Mesenchymal stem cell (in vitro differentiated cells and primary cell): ENCODE measurements at regions not wholly inside any gene's neighbourhood (a gene's known extent, or its start where the extent isn't known, plus 50 kb on each side); places are given as distances from the start of the nearest gene placed in this dataset.

Experiments
- DNase-seq: peaks from one replicate; pipeline ENCODE4 v3.0.0-alpha.2; 2013
- H2AFZ ChIP-seq: one replicate; pipeline ENCODE4 v1.6.1; 2013; ENCODE audit warnings: low read depth, mild to moderate bottlenecking, control low read depth, inconsistent platforms, low read length, moderate library complexity
- H2AK5ac ChIP-seq: 2 replicates; pipeline ENCODE4 v1.6.1; 2013; ENCODE audit warnings: low read length, moderate library complexity, mild to moderate bottlenecking, inconsistent platforms; ENCODE audit not compliant: severe bottlenecking
- H2BK120ac ChIP-seq: one replicate; pipeline ENCODE4 v1.6.1; 2013; ENCODE audit warnings: low read depth, mild to moderate bottlenecking, inconsistent platforms, low read length, moderate library complexity
- H2BK12ac ChIP-seq, 2 experiments: one replicate each; pipeline ENCODE4 v1.6.1; 2013; ENCODE audit warnings: inconsistent platforms in 2 of 2, low read length in 2 of 2, mild to moderate bottlenecking in 2 of 2, moderate library complexity in 2 of 2, control low read depth in 1 of 2
- H2BK15ac ChIP-seq: one replicate; pipeline ENCODE4 v1.6.1; 2013; ENCODE audit warnings: mild to moderate bottlenecking, low read depth, inconsistent platforms; ENCODE audit not compliant: poor library complexity, severe bottlenecking
- H2BK5ac ChIP-seq: 2 replicates; pipeline ENCODE4 v1.6.1; 2013; ENCODE audit warnings: low read depth, mild to moderate bottlenecking, low read length, control low read depth, inconsistent platforms; ENCODE audit not compliant: poor library complexity, severe bottlenecking
- H3K14ac ChIP-seq, 2 experiments: one replicate each; pipeline ENCODE4 v1.6.1; 2013; ENCODE audit warnings: inconsistent platforms in 2 of 2, low read length in 2 of 2, control low read depth in 1 of 2, mild to moderate bottlenecking in 1 of 2, moderate library complexity in 1 of 2
- H3K18ac ChIP-seq, 2 experiments: one replicate each; pipeline ENCODE4 v1.6.1; 2013; ENCODE audit warnings: inconsistent platforms in 2 of 2, low read length in 2 of 2, control low read depth in 1 of 2, low read depth in 1 of 2, mild to moderate bottlenecking in 1 of 2
- H3K23ac ChIP-seq, 2 experiments: one replicate each; pipeline ENCODE4 v1.6.1; 2013; ENCODE audit warnings: inconsistent platforms in 2 of 2, low read length in 2 of 2, mild to moderate bottlenecking in 2 of 2, moderate library complexity in 2 of 2, control low read depth in 1 of 2
- H3K27ac ChIP-seq: 2 replicates; pipeline ENCODE4 v1.5.1; 2013; ENCODE audit warnings: mild to moderate bottlenecking, moderate library complexity, low read length, control low read depth, inconsistent platforms; ENCODE audit not compliant: poor library complexity, severe bottlenecking
- H3K27me3 ChIP-seq, 2 experiments: 2 replicates each; pipeline versions ENCODE4 v1.6.1 to v1.7.0; 2013; ENCODE audit warnings: low read length in 2 of 2, mild to moderate bottlenecking in 2 of 2, moderate library complexity in 2 of 2, control low read depth in 1 of 2, inconsistent platforms in 1 of 2; ENCODE audit not compliant: control insufficient read depth in 1 of 2, insufficient read depth in 1 of 2
- H3K36me3 ChIP-seq, 2 experiments: 2 replicates each; pipeline versions ENCODE4 v1.6.1 to v1.7.0; 2013; ENCODE audit warnings: low read length in 2 of 2, control low read depth in 1 of 2, inconsistent platforms in 1 of 2, low read depth in 1 of 2, mild to moderate bottlenecking in 1 of 2; ENCODE audit not compliant: insufficient read depth in 2 of 2, control insufficient read depth in 1 of 2
- H3K4ac ChIP-seq, 2 experiments: one replicate each; pipeline ENCODE4 v1.6.1; 2013; ENCODE audit warnings: inconsistent platforms in 2 of 2, low read length in 2 of 2, mild to moderate bottlenecking in 2 of 2, moderate library complexity in 2 of 2, control low read depth in 1 of 2, low read depth in 1 of 2
- H3K4me1 ChIP-seq: 2 replicates; pipeline ENCODE4 v1.6.1; 2013; ENCODE audit warnings: low read depth, low read length, control low read depth; ENCODE audit not compliant: control insufficient read depth, insufficient read depth
- H3K4me2 ChIP-seq: 2 replicates; pipeline ENCODE4 v1.6.1; 2013; ENCODE audit warnings: low read length, mild to moderate bottlenecking, inconsistent platforms; ENCODE audit not compliant: poor library complexity, severe bottlenecking
- H3K4me3 ChIP-seq, 2 experiments: 2 replicates each; pipeline versions ENCODE4 v1.5.1 to v1.7.0; 2013; ENCODE audit warnings: low read length in 2 of 2, mild to moderate bottlenecking in 2 of 2, control low read depth in 1 of 2, low read depth in 1 of 2; ENCODE audit not compliant: insufficient read depth in 1 of 2
- H3K79me1 ChIP-seq: replicated peaks from 2 replicates; pipeline ENCODE4 v1.6.1; 2013; ENCODE audit warnings: mild to moderate bottlenecking, control low read depth, low read length, inconsistent platforms; ENCODE audit not compliant: poor library complexity, severe bottlenecking
- H3K9ac ChIP-seq: 2 replicates; pipeline ENCODE4 v1.7.0; 2013; ENCODE audit warnings: mild to moderate bottlenecking, low read length, moderate library complexity
- H3K9me3 ChIP-seq: 2 replicates; pipeline ENCODE4 v1.7.0; 2013; ENCODE audit warnings: mild to moderate bottlenecking, low read length; ENCODE audit not compliant: control insufficient read depth
- H4K8ac ChIP-seq: one replicate; pipeline ENCODE4 v1.6.1; 2013; ENCODE audit warnings: inconsistent platforms, mild to moderate bottlenecking, low read length, moderate library complexity
- H4K91ac ChIP-seq: one replicate; pipeline ENCODE4 v1.6.1; 2013; ENCODE audit warnings: mild to moderate bottlenecking, low read length, inconsistent platforms
- WGBS: methylation state at CpG from one replicate; pipeline ENCODE4 v1.1.7; 2013; ENCODE audit warnings: mixed read lengths; 5-methylcytosine and 5-hydroxymethylcytosine counted together

GRCh38 chr7:36021917-36022550 is 131.0 kb upstream of the EEPD1 start:
- Histone ChIP-seq H3K18ac (no peak overlapping the region), H3K9ac (no peak overlapping the region), H3K79me1 (no peaks in the 10 kb centered on the region), H3K23ac (peak overlapping the region in 1 of 2 experiments; percentile 96), H3K14ac (peak overlapping the region in 1 of 2 experiments; percentile 70), H2BK5ac (no peak overlapping the region), H3K4me3 (no peak overlapping the region), H3K27me3 (no peaks in the 10 kb centered on the region), H3K36me3 (no peaks in the 10 kb centered on the region), H3K9me3 (no peaks in the 10 kb centered on the region), H3K4ac (no peak overlapping the region), H3K27ac (no peak overlapping the region), H3K4me1 (peaks cover 5% of the 10 kb centered on the region), H2AK5ac (no peak overlapping the region), H2BK120ac (no peak overlapping the region), H3K4me2 (no peak overlapping the region), H4K91ac (no peak overlapping the region), H2BK15ac (no peak overlapping the region), H2BK12ac (no peak overlapping the region), H2AFZ (no peak overlapping the region), H4K8ac (no peak overlapping the region)
- DNase-seq = no peak
- WGBS = 92% methylated on average over 10 of the region's 11 CpGs

GRCh38 chr7:36023033-36023560 is 130.0 kb upstream of the EEPD1 start:
- Histone ChIP-seq H2BK15ac (no peak overlapping the region), H3K18ac (no peak overlapping the region), H3K4me1 (peaks cover 5% of the 10 kb centered on the region), H4K8ac (no peak overlapping the region), H3K79me1 (no peaks in the 10 kb centered on the region), H3K14ac (no peak overlapping the region), H3K36me3 (no peaks in the 10 kb centered on the region), H3K27me3 (peaks cover 0 to 3% of the 10 kb centered on the region in 2 experiments), H2AFZ (no peak overlapping the region), H3K9ac (no peak overlapping the region), H3K4me3 (no peak overlapping the region), H2BK12ac (no peak overlapping the region), H3K9me3 (no peaks in the 10 kb centered on the region), H2BK5ac (no peak overlapping the region), H2AK5ac (no peak overlapping the region), H3K27ac (no peak overlapping the region), H3K23ac (no peak overlapping the region), H4K91ac (no peak overlapping the region), H3K4me2 (no peak overlapping the region), H2BK120ac (no peak overlapping the region), H3K4ac (no peak overlapping the region)
- no peak for DNase-seq
- WGBS = 100% methylated on average over 2 of the region's 2 CpGs

- DNase-seq = no peak
- no peaks in the 10 kb centered on the region for H3K79me1 ChIP-seq
- no peaks in the 10 kb centered on the region for H3K9me3 ChIP-seq
Observed at GRCh38 chr7:36025190-36025589, 127.9 kb upstream of the EEPD1 start.

GRCh38 chr7:36029311-36029710 is 123.7 kb upstream of the EEPD1 start:
- 61% methylated on average over 4 of the region's 4 CpGs for WGBS
- Histone ChIP-seq H3K4ac (no peak overlapping the region), H3K36me3 (no peaks in the 10 kb centered on the region), H2BK12ac (no peak overlapping the region), H3K18ac (no peak overlapping the region), H3K9ac (no peak overlapping the region), H2BK15ac (no peak overlapping the region), H2AFZ (no peak overlapping the region), H3K4me3 (no peak overlapping the region), H3K23ac (no peak overlapping the region), H3K4me1 (no peaks in the 10 kb centered on the region), H3K9me3 (no peaks in the 10 kb centered on the region), H2AK5ac (no peak overlapping the region), H2BK120ac (no peak overlapping the region), H3K14ac (no peak overlapping the region), H3K79me1 (no peaks in the 10 kb centered on the region), H4K8ac (no peak overlapping the region), H3K27me3 (peaks cover 8 to 28% of the 10 kb centered on the region in 2 experiments), H3K4me2 (no peak overlapping the region), H4K91ac (no peak overlapping the region), H2BK5ac (no peak overlapping the region), H3K27ac (no peak overlapping the region)
- DNase-seq = no peak

More at GRCh38 chr7:36025190-36025589, 127.9 kb upstream of the EEPD1 start:
- no peak overlapping the region for H3K18ac ChIP-seq
- no peak overlapping the region for H3K4ac ChIP-seq
- no peak overlapping the region for H4K8ac ChIP-seq
- H4K91ac ChIP-seq = no peak overlapping the region
- no peak overlapping the region for H3K23ac ChIP-seq
- H3K27me3 ChIP-seq = peaks cover 0 to 12% of the 10 kb centered on the region in 2 experiments
- no peaks in the 10 kb centered on the region for H3K4me1 ChIP-seq
- H2AFZ ChIP-seq = no peak overlapping the region
- H3K36me3 ChIP-seq = no peaks in the 10 kb centered on the region
- no peak overlapping the region for H2BK15ac ChIP-seq
- no peak overlapping the region for H3K4me2 ChIP-seq
- H2BK5ac ChIP-seq = no peak overlapping the region
- H3K14ac ChIP-seq = no peak overlapping the region
- no peak overlapping the region for H3K9ac ChIP-seq
- H2BK120ac ChIP-seq = no peak overlapping the region
- H3K27ac ChIP-seq = no peak overlapping the region
- no peak overlapping the region for H2BK12ac ChIP-seq
- H3K4me3 ChIP-seq = no peak overlapping the region
- H2AK5ac ChIP-seq = no peak overlapping the region
- WGBS = 84% methylated on average over 3 of the region's 4 CpGs
